Thoracic aorta (tissue), 2 donors: ENCODE measurements at regions not wholly inside any gene's neighbourhood (a gene's known extent, or its start where the extent isn't known, plus 50 kb on each side); places are given as distances from the start of the nearest gene placed in this dataset.

ENCODE experiments used
- ATAC-seq: fragments of 150-250 bp; one replicate; pipeline ENCODE4 v1.8.0; 2017; ENCODE audit warnings: low read depth; ENCODE audit not compliant: insufficient number of reproducible peaks, low FRiP score
- DNase-seq: peaks from one replicate; pipeline ENCODE4 v3.0.0-alpha.2; 2020; ENCODE audit warnings: low spot score
- H3K27ac ChIP-seq, 2 donors: fragments of 200-600 bp; sonication (generic); 1 replicate in 1 of 2; 2 replicates in 1 of 2; pipeline ENCODE4 v1.5.1; 2016; ENCODE audit warnings: mild to moderate bottlenecking in 2 of 2, moderate library complexity in 2 of 2
- H3K27me3 ChIP-seq: fragments of 200-600 bp; sonication (generic); replicated peaks from 2 replicates; pipeline ENCODE4 v1.6.0; 2016; ENCODE audit warnings: mild to moderate bottlenecking; ENCODE audit not compliant: insufficient read depth
- H3K36me3 ChIP-seq: fragments of 200-600 bp; sonication (generic); one replicate; pipeline ENCODE4 v1.5.1; 2016
- H3K4me1 ChIP-seq, 2 donors: fragments of 200-600 bp; sonication (generic); 1 replicate in 1 of 2; 2 replicates in 1 of 2; pipeline versions ENCODE4 v1.5.1 to v1.6.0; 2016; ENCODE audit warnings: low read depth in 2 of 2, mild to moderate bottlenecking in 1 of 2; ENCODE audit not compliant: control insufficient read depth in 1 of 2
- H3K4me3 ChIP-seq: fragments of 200-600 bp; sonication (generic); 2 replicates; pipeline ENCODE4 v1.5.1; 2016; ENCODE audit warnings: mild to moderate bottlenecking
- H3K9me3 ChIP-seq: fragments of 200-600 bp; sonication (generic); 2 replicates; pipeline ENCODE4 v1.5.1; 2016
- TF ChIP-seq, protein P1 (sequence below): fragments of 200-600 bp; sonication (generic); IDR thresholded peaks from one replicate; pipeline ENCODE4 v1.5.1; 2019; ENCODE audit warnings: antibody characterized with exemption

DNA sequence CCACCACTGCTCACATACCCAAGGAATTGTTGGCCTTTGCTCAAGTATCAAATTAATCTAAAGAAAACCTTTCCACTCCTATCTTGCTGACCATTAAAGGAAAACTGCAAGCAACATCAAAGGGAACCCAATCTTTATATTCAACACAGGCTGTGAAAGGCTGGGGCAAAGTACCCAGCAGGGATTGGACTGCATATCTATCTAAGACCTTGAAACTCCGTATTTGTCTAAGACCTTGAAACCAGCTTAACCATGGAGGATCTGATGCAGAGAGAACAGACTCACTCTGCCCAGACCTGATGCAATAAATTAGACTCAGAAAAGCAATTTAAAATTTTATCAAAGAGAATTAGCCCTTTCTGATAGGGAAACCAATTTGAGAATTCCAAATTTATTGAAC lies 102.2 kb downstream of the DIO2 start:
- H3K36me3 ChIP-seq, result no peaks in the 10 kb centered on the region
- H3K27me3 ChIP-seq, result no peaks in the 10 kb centered on the region
- H3K4me1 ChIP-seq, result no peaks in the 10 kb centered on the region
- no peak for DNase-seq
- TF ChIP-seq, protein P1, sequence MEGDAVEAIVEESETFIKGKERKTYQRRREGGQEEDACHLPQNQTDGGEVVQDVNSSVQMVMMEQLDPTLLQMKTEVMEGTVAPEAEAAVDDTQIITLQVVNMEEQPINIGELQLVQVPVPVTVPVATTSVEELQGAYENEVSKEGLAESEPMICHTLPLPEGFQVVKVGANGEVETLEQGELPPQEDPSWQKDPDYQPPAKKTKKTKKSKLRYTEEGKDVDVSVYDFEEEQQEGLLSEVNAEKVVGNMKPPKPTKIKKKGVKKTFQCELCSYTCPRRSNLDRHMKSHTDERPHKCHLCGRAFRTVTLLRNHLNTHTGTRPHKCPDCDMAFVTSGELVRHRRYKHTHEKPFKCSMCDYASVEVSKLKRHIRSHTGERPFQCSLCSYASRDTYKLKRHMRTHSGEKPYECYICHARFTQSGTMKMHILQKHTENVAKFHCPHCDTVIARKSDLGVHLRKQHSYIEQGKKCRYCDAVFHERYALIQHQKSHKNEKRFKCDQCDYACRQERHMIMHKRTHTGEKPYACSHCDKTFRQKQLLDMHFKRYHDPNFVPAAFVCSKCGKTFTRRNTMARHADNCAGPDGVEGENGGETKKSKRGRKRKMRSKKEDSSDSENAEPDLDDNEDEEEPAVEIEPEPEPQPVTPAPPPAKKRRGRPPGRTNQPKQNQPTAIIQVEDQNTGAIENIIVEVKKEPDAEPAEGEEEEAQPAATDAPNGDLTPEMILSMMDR, result no peak
- no peak overlapping the region for H3K27ac ChIP-seq
- no peaks in the 10 kb centered on the region for H3K9me3 ChIP-seq
- H3K4me3 ChIP-seq, result no peak overlapping the region
- ATAC-seq, result no peak

DNA sequence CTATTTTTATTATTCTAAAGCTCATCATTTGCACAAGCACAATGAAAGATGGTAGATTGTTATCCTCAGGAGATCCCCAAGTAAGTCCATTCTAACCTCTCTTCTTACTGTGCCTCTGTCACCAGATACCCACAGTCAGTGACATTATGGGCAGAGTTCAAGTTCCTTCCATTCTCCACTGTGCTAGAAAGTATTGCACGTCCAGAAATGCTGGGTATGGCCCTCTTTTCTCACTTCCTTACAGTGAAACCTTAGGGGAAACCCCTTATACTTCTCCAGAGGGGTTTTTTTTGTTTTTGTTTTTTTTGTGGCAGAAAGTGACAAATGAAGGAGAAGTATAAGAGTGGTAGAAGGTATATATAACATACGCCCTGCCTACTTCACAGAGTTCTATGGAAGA lies 102.9 kb downstream of the DIO2 start:
- H3K4me3 ChIP-seq, result no peak overlapping the region
- no peaks in the 10 kb centered on the region for H3K4me1 ChIP-seq
- no peaks in the 10 kb centered on the region for H3K9me3 ChIP-seq
- no peak for DNase-seq
- TF ChIP-seq, protein P1, result no peak
- H3K27ac ChIP-seq, result no peak overlapping the region
- no peak for ATAC-seq
- no peaks in the 10 kb centered on the region for H3K36me3 ChIP-seq
- H3K27me3 ChIP-seq, result no peaks in the 10 kb centered on the region

DNA sequence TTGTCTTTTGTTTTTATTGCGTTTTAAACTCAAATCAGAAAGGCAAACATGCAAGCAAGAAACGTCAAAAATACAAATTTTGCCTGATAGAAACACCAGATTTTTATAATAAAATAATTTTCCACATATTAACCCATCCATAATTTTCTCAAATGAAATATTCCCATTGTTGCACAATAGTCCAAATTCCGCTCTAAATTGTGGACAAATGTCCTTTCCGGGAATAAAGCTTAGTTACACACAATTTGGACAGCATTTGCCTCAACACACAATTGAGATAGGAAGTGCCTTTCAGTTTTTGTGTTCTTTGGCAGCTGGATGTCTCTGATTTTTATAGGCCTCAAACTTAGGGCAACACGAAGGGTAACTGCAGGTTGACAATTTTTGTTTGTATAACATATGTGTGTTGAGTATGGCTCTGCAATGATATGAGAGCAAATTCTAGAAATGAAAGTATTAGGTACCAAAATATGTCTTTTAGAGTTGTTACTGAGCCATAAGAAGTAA lies 105.8 kb downstream of the DIO2 start:
- TF ChIP-seq, protein P1, result no peak
- no peak for ATAC-seq
- H3K27me3 ChIP-seq, result no peaks in the 10 kb centered on the region

DNA sequence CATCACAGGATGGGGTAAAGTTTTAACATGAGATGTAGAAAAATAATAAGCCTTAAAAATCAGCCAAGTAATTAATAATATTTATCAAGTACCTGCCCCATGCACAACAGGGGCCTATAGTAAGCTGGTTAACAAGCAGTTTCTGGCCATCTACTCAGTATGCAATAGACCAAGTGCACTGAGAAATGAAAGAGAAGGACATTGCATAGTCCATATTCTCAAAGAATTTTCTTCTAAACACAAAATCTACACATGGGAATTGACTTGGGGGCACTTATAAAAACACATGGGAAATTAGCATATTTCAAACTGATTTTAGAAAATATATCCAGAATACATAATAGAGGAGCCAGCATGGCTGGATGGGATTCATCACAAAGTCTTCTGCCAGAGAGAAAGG lies 109.5 kb downstream of the DIO2 start:
- Histone ChIP-seq H3K27ac (no peak overlapping the region), H3K36me3 (no peaks in the 10 kb centered on the region), H3K4me1 (peaks cover 0 to 3% of the 10 kb centered on the region in 2 donors), H3K4me3 (no peak overlapping the region), H3K9me3 (no peaks in the 10 kb centered on the region), H3K27me3 (no peaks in the 10 kb centered on the region)
- TF ChIP-seq, protein P1, result no peak
- DNase-seq (no peak), ATAC-seq (no peak)

More for the DNA sequence above, 105.8 kb downstream of the DIO2 start:
- no peak overlapping the region for H3K4me3 ChIP-seq
- H3K27ac ChIP-seq, result no peak overlapping the region
- DNase-seq, result no peak
- H3K4me1 ChIP-seq, result no peaks in the 10 kb centered on the region
- no peaks in the 10 kb centered on the region for H3K36me3 ChIP-seq
- H3K9me3 ChIP-seq, result no peaks in the 10 kb centered on the region

DNA sequence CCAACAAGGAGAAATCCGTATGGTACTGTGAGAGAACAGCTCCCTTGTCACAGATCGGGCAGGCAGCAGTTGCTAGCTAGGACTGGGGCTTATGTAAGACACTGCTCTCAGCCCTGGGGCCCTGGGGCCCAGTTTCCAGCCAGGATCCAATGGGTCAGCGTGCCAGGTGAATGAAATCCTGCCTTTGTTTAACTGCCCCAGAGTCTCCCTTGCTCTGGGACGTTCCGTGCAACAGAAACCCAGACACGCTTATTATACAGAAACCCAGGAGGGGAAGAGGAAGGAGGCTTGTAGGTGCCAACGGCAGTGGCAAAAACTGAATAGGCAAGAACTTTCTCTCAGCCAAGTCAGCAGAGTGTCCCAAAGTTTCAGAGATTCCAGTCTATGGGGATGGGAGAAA lies 110.6 kb downstream of the DIO2 start:
- Histone ChIP-seq H3K27me3 (no peaks in the 10 kb centered on the region), H3K36me3 (no peaks in the 10 kb centered on the region), H3K27ac (no peak overlapping the region), H3K4me1 (peaks cover 2 to 7% of the 10 kb centered on the region in 2 donors), H3K9me3 (no peaks in the 10 kb centered on the region), H3K4me3 (no peak overlapping the region)
- ATAC-seq, result no peak
- no peak for DNase-seq
- TF ChIP-seq, protein P1, result no peak
